ENCODE measurements at regions not wholly inside any gene's neighbourhood (a gene's known extent, or its start where the extent isn't known, plus 50 kb on each side); places are given as distances from the start of the nearest gene placed in this dataset.
"Not testable (repeated sequence)": the region's sequence is repeated elsewhere in the genome, so short reads cannot be mapped to it uniquely, and the experiment has no call there.

GRCh38 chrX:111581086-111581485, 69.6 kb downstream of the SERTM2 start:
- DNase-seq (ENCODE audit: low read depth): peak; percentile 9

GRCh38 chrX:111585337-111585736, 73.9 kb downstream of the SERTM2 start:
- DNase-seq (ENCODE audit: low read depth): no peak

GRCh38 chrX:111594348-111594877, 83.0 kb downstream of the SERTM2 start:
- DNase-seq (ENCODE audit: low read depth): not testable (repeated sequence)

- DNase-seq (ENCODE audit: low read depth): no peak
Measured at GRCh38 chrX:111597967-111598366, 83.0 kb upstream of the ALG13 start.

- no peak for DNase-seq (ENCODE audit: low read depth)
Measured at GRCh38 chrX:111608724-111609123, 72.2 kb upstream of the ALG13 start.

- DNase-seq (ENCODE audit: low read depth): no peak
Measured at GRCh38 chrX:111609206-111609605, 71.8 kb upstream of the ALG13 start.

GRCh38 chrX:111615227-111615626, 65.7 kb upstream of the ALG13 start:
- DNase-seq (ENCODE audit: low read depth): no peak

GRCh38 chrX:111616786-111617185, 64.2 kb upstream of the ALG13 start:
- DNase-seq (ENCODE audit: low read depth): no peak

GRCh38 chrX:111620084-111620483, 60.9 kb upstream of the ALG13 start:
- not testable (repeated sequence) for DNase-seq (ENCODE audit: low read depth)

- no peak for DNase-seq (ENCODE audit: low read depth)
Measured at GRCh38 chrX:111624169-111624568, 56.8 kb upstream of the ALG13 start.

- DNase-seq (ENCODE audit: low read depth): not testable (repeated sequence)
Measured at GRCh38 chrX:111627256-111627655, 53.7 kb upstream of the ALG13 start.
